ENCODE measurements at regions not wholly inside any gene's neighbourhood (a gene's known extent, or its start where the extent isn't known, plus 50 kb on each side); places are given as distances from the start of the nearest gene placed in this dataset.

DNA sequence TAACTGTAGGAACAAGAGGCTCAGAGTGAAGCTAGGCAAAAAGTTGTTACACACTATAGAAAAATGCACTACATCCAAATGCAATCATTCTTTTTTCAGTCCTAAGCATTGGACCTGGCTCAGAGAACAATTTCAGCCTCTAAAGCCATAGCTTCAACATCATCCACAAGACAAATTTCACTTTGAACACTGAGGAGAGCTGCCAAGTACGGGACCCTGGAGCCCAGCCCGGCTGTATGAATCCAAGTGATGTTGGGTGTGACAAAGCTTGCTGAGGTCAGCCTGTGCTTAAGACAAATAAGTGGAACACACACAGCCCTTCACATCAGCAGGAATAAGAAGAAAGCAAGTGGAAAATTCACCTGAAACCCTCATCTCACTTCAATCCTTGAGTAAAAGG lies 233.1 kb upstream of the PFKP start:
- no peaks in the 10 kb centered on the region for H3K27me3 ChIP-seq
- no peak overlapping the region for H3K4me3 ChIP-seq
- in situ Hi-C loops (cut with MboI; ENCODE audit: low pct_ligation_motif_present in 1 of 4, low pct_unique_long_range_greater_than_20kb in 1 of 4, low sequenced_read_pairs in 3 of 4), result no loop called here
- no peaks in the 10 kb centered on the region for H3K4me1 ChIP-seq
- H3K27ac ChIP-seq, result no peak overlapping the region
- 60% methylated on average over 2 of the region's 2 CpGs; no CpG with 5 or more reads in 1 of the 2 donors for WGBS, 2 donors (ENCODE audit: low coverage in 1 of 2)
- intact Hi-C loops (cut with DNase I; ENCODE audit: low total_unique reads), result no loop called here
- H3K36me3 ChIP-seq, result no peaks in the 10 kb centered on the region
- TF ChIP-seq POLR2AphosphoS5 (IDR thresholded peaks at IDR 0.05) (no peak), EP300 (IDR thresholded peaks at IDR 0.05; ENCODE audit: low read depth) (no peak)
- TF ChIP-seq, protein P1, sequence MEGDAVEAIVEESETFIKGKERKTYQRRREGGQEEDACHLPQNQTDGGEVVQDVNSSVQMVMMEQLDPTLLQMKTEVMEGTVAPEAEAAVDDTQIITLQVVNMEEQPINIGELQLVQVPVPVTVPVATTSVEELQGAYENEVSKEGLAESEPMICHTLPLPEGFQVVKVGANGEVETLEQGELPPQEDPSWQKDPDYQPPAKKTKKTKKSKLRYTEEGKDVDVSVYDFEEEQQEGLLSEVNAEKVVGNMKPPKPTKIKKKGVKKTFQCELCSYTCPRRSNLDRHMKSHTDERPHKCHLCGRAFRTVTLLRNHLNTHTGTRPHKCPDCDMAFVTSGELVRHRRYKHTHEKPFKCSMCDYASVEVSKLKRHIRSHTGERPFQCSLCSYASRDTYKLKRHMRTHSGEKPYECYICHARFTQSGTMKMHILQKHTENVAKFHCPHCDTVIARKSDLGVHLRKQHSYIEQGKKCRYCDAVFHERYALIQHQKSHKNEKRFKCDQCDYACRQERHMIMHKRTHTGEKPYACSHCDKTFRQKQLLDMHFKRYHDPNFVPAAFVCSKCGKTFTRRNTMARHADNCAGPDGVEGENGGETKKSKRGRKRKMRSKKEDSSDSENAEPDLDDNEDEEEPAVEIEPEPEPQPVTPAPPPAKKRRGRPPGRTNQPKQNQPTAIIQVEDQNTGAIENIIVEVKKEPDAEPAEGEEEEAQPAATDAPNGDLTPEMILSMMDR (IDR thresholded peaks at IDR 0.05), result no peak
- H3K9me3 ChIP-seq, result no peaks in the 10 kb centered on the region
- DNase-seq, result no peak

DNA sequence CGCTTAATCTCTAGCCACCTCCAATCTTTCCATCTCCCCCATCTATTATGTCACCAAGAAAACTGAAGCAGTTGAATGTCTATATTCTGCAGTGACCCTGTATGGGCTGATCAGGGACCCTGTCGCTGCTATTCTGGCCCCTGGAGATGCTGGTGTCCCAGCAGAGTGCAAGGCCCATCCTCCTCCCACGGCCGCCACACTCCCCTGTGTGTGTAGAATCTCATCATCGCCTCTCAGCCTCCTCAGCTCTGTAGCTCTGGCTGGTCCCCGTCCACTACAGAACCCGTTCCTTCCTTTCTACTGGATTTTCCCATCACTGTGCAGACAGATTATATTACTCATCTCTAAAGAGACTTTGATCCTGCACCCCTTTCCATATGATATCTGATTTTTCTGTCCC lies 235.8 kb upstream of the PFKP start:
- TF ChIP-seq, protein P1 (IDR thresholded peaks at IDR 0.05), result no peak
- TF ChIP-seq EP300 (IDR thresholded peaks at IDR 0.05; ENCODE audit: low read depth), result no peak
- TF ChIP-seq POLR2A (IDR thresholded peaks at IDR 0.05), result no peak
- no peak for TF ChIP-seq POLR2AphosphoS5 (IDR thresholded peaks at IDR 0.05)
- in situ Hi-C loops (cut with MboI; ENCODE audit: low pct_ligation_motif_present in 1 of 4, low pct_unique_long_range_greater_than_20kb in 1 of 4, low sequenced_read_pairs in 3 of 4), result no loop called here
- Histone ChIP-seq H3K27me3 (no peaks in the 10 kb centered on the region), H3K27ac (no peak overlapping the region), H3K4me3 (no peak overlapping the region), H3K4me1 (no peaks in the 10 kb centered on the region), H3K36me3 (no peaks in the 10 kb centered on the region), H3K9me3 (no peaks in the 10 kb centered on the region)
- intact Hi-C loops (cut with DNase I; ENCODE audit: low total_unique reads), result no loop called here
- DNase-seq, result no peak
- 77 to 82% methylated on average over 4 to 7 of the region's 7 CpGs for WGBS, 2 donors (ENCODE audit: low coverage in 1 of 2)

DNA sequence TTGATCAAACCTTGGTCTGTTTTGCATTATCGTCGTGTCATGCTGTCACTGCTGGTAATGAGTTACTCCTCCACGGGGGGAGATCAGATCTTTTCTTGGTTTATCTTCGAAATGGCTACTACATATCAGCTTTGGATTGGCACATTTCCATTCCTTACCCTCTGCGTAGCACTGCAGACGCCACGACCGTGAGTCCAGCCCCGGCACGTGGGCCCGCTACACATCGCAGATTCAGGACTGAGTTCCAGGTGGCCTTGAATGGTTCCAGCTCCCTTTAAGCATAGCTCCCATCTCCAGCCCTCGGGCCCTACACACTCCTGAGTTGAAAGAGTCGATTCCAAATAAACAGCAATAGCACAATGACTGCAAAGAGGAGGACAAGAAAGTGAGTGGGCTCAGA lies 238.6 kb upstream of the PFKP start:
- no peak for DNase-seq
- WGBS, 2 donors (ENCODE audit: low coverage in 1 of 2), result 63 to 83% methylated on average over 5 to 14 of the region's 14 CpGs
- TF ChIP-seq EP300 (IDR thresholded peaks at IDR 0.05; ENCODE audit: low read depth), result no peak
- TF ChIP-seq, protein P1 (IDR thresholded peaks at IDR 0.05), result no peak
- no peak for TF ChIP-seq POLR2AphosphoS5 (IDR thresholded peaks at IDR 0.05)
- TF ChIP-seq POLR2A (IDR thresholded peaks at IDR 0.05), result no peak
- H3K27ac ChIP-seq, result no peak overlapping the region
- no peaks in the 10 kb centered on the region for H3K9me3 ChIP-seq
- no peak overlapping the region for H3K4me3 ChIP-seq
- H3K36me3 ChIP-seq, result no peaks in the 10 kb centered on the region
- in situ Hi-C loops (cut with MboI; ENCODE audit: low pct_ligation_motif_present in 1 of 4, low pct_unique_long_range_greater_than_20kb in 1 of 4, low sequenced_read_pairs in 3 of 4), result no loop called here
- no peaks in the 10 kb centered on the region for H3K4me1 ChIP-seq
- H3K27me3 ChIP-seq, result no peaks in the 10 kb centered on the region
- intact Hi-C loops (cut with DNase I; ENCODE audit: low total_unique reads), result no loop called here

DNA sequence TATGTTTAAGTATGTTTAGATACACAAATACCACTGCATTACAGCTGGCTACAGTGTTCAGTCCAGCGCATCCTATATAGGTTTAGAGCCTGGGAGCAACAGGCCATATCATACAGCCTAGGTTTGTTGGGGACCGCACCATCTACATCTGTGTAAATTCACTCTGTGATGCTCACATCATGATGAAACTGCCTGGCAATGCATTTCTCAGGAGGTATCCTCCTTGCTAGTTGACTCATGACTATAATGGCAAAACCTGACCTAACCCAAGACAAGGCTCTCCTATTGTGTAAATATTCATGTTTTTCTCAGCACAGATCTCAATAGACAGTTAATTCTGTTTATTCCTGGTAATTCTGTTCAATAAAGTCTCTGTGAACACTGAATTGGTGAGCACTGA lies 240.7 kb upstream of the PFKP start:
- no peaks in the 10 kb centered on the region for H3K9me3 ChIP-seq
- H3K36me3 ChIP-seq, result no peaks in the 10 kb centered on the region
- intact Hi-C loops (cut with DNase I; ENCODE audit: low total_unique reads), result no loop called here
- H3K4me1 ChIP-seq, result no peaks in the 10 kb centered on the region
- 73% methylated on average over 2 of the region's 2 CpGs; no CpG with 5 or more reads in 1 of the 2 donors for WGBS, 2 donors (ENCODE audit: low coverage in 1 of 2)
- in situ Hi-C loops (cut with MboI; ENCODE audit: low pct_ligation_motif_present in 1 of 4, low pct_unique_long_range_greater_than_20kb in 1 of 4, low sequenced_read_pairs in 3 of 4), result no loop called here
- no peak for DNase-seq
- H3K4me3 ChIP-seq, result no peak overlapping the region
- H3K27me3 ChIP-seq, result no peaks in the 10 kb centered on the region
- no peak overlapping the region for H3K27ac ChIP-seq
- TF ChIP-seq, protein P1 (IDR thresholded peaks at IDR 0.05), result no peak
- no peak for TF ChIP-seq POLR2A (IDR thresholded peaks at IDR 0.05)
- no peak for TF ChIP-seq EP300 (IDR thresholded peaks at IDR 0.05; ENCODE audit: low read depth)
- no peak for TF ChIP-seq POLR2AphosphoS5 (IDR thresholded peaks at IDR 0.05)
